HCT116 (cell line): ENCODE measurements at regions not wholly inside any gene's neighbourhood (a gene's known extent, or its start where the extent isn't known, plus 50 kb on each side); places are given as distances from the start of the nearest gene placed in this dataset.

Source experiments
- ATAC-seq: fragments of 200-7000 bp; cut with Tn5 transposase; 2 replicates; pipeline ENCODE4 v1.9.1; 2020; ENCODE audit warnings: mild to moderate bottlenecking, moderate library complexity
- BruUV-seq: library from RNA; stranded (reverse); fragments of 400-500 nt; replicated peaks from 2 replicates; lab custom pipeline; 2021; lab: Mats Ljungman, UMichigan
- CTCF ChIA-PET: fragments of 300-600 bp; sonication (Branson Sonifier 250); formaldehyde crosslinking; loops from one replicate; lab custom pipeline; 2021; ENCODE audit warnings: antibody characterized with exemption; lab: Charles Lee
- POLR2A ChIA-PET: fragments of 300-600, 350-600 bp; sonication (Branson Sonifier 250); formaldehyde crosslinking; loops from one replicate; lab custom pipeline; 2021; ENCODE audit warnings: antibody characterized with exemption; lab: Charles Lee
- RAD21 ChIA-PET, 2 experiments: fragments of 300-600 bp; sonication (Branson Sonifier 250); formaldehyde crosslinking; loops; one replicate each; lab custom pipeline; 2023; ENCODE audit warnings: low total read pairs in 2 of 2; ENCODE audit not compliant: uncharacterized antibody in 2 of 2, unreplicated experiment in 2 of 2, low non-redundant PET in 1 of 2; lab: Charles Lee
- DNase-seq: peaks from one replicate; pipeline ENCODE4 v3.0.0-alpha.2; 2010; ENCODE audit warnings: low read depth, low spot score
- H2AFZ ChIP-seq: fragments of 200-600 bp; shearing (Covaris generic), sonication (generic); 2 replicates; pipeline ENCODE4 v1.6.1; 2017; ENCODE audit warnings: low read depth, mixed run types, mixed read lengths, antibody characterized with exemption, low read length; ENCODE audit not compliant: poor library complexity, severe bottlenecking
- H3K27ac ChIP-seq: 2 replicates; pipeline ENCODE4 v1.5.1; 2012; ENCODE audit warnings: low read depth, low read length
- H3K27me3 ChIP-seq: fragments of 200-600 bp; sonication (generic); 2 replicates; pipeline ENCODE4 v1.6.1; 2016; ENCODE audit warnings: mixed run types, low read length, mixed read lengths; ENCODE audit not compliant: insufficient read depth
- H3K36me3 ChIP-seq, 2 experiments: fragments of 200-500 bp in 1 of 2; fragments of 200-600 bp in 1 of 2; sonication (Bioruptor generic) in 1 of 2; sonication (generic) in 1 of 2; 2 replicates each; pipeline versions ENCODE4 v1.5.1 to v1.6.1; 2014 to 2016; ENCODE audit warnings: low read length in 2 of 2, inconsistent platforms in 1 of 2, mixed read lengths in 1 of 2, mixed run types in 1 of 2; ENCODE audit not compliant: insufficient read depth in 2 of 2, control insufficient read depth in 1 of 2
- H3K4me1 ChIP-seq, 2 experiments: fragments of 200-600 bp in 1 of 2; sonication (generic) in 1 of 2; 2 replicates each; pipeline versions ENCODE4 v1.5.1 to v1.6.1; 2012 to 2017; ENCODE audit warnings: low read length in 2 of 2, inconsistent platforms in 1 of 2, mild to moderate bottlenecking in 1 of 2, mixed read lengths in 1 of 2, mixed run types in 1 of 2, moderate library complexity in 1 of 2; ENCODE audit not compliant: insufficient read depth in 2 of 2, control insufficient read depth in 1 of 2
- H3K4me2 ChIP-seq: fragments of 200-600 bp; sonication (generic); 2 replicates; pipeline ENCODE4 v1.6.1; 2017; ENCODE audit warnings: mixed run types, low read length, mixed read lengths
- H3K4me3 ChIP-seq, 2 experiments: fragments of 200-600 bp in 1 of 2; sonication (generic) in 1 of 2; replicated peaks in 1 of 2; 2 replicates each; pipeline ENCODE4 v1.5.1; 2011 to 2016; ENCODE audit warnings: low read length in 2 of 2, control low read depth in 1 of 2, low read depth in 1 of 2, mild to moderate bottlenecking in 1 of 2, mixed read lengths in 1 of 2, mixed run types in 1 of 2
- H3K79me2 ChIP-seq: fragments of 200-600 bp; sonication (generic); 2 replicates; pipeline ENCODE4 v1.6.1; 2017; ENCODE audit warnings: mild to moderate bottlenecking, mixed run types, low read length, moderate library complexity, mixed read lengths; ENCODE audit not compliant: insufficient read depth
- H3K9ac ChIP-seq: fragments of 200-600 bp; sonication (generic); 2 replicates; pipeline ENCODE4 v1.6.1; 2016; ENCODE audit warnings: low read length, mixed read lengths
- H3K9me2 ChIP-seq: fragments of 200-600 bp; sonication (generic), shearing (Covaris generic); 2 replicates; pipeline ENCODE4 v1.6.1; 2017; ENCODE audit warnings: mixed run types, mild to moderate bottlenecking, moderate library complexity; ENCODE audit not compliant: insufficient read depth
- H3K9me3 ChIP-seq, 2 experiments: fragments of 200-500 bp in 1 of 2; fragments of 200-600 bp in 1 of 2; sonication (Bioruptor generic) in 1 of 2; sonication (generic) in 1 of 2; 2 replicates each; pipeline ENCODE4 v1.6.1; 2014 to 2017; ENCODE audit warnings: low read length in 2 of 2, mixed read lengths in 2 of 2, inconsistent platforms in 1 of 2, low read depth in 1 of 2, mild to moderate bottlenecking in 1 of 2, mixed run types in 1 of 2, moderate library complexity in 1 of 2; ENCODE audit not compliant: control insufficient read depth in 1 of 2, insufficient read depth in 1 of 2
- H4K20me1 ChIP-seq: fragments of 200-600 bp; sonication (generic), shearing (Covaris generic); 2 replicates; pipeline ENCODE4 v1.6.1; 2017; ENCODE audit warnings: mixed run types, mild to moderate bottlenecking, moderate library complexity; ENCODE audit not compliant: insufficient read depth
- CEBPB ChIP-seq: IDR thresholded peaks from 2 replicates; pipeline ENCODE4 v1.6.1; 2012; ENCODE audit warnings: low read depth
- EZH2 ChIP-seq: fragments of 200-600 bp; sonication (generic); IDR thresholded peaks from 2 replicates; pipeline ENCODE4 v1.6.1; 2017; ENCODE audit warnings: antibody characterized with exemption, mixed run types
- SIN3A ChIP-seq: IDR thresholded peaks from 2 replicates; pipeline ENCODE4 v1.6.1; 2012; ENCODE audit warnings: low read depth
- SRF ChIP-seq: IDR thresholded peaks from 2 replicates; pipeline ENCODE4 v1.6.1; 2012; ENCODE audit warnings: low read depth
- YY1 ChIP-seq: IDR thresholded peaks from 2 replicates; pipeline ENCODE4 v1.6.1; 2011; ENCODE audit warnings: low read length, low read depth, moderate library complexity, mild to moderate bottlenecking; ENCODE audit not compliant: insufficient replicate concordance; ENCODE audit errors: extremely low read depth
- intact Hi-C: fragments of 100-400 bp; cut with micrococcal nuclease; formaldehyde crosslinking; loops from 2 replicates; pipeline ENCODE4 v1.10.0; 2022
- TF ChIP-seq, protein P1 (sequence below), 3 experiments: fragments of 200-600 bp in 1 of 3; sonication (generic) in 1 of 3; IDR thresholded peaks in 2 of 3; conservative IDR thresholded peaks in 1 of 3; 2 replicates each; pipeline ENCODE4 v1.5.1; 2012 to 2017; ENCODE audit warnings: low read depth in 2 of 3, low read length in 2 of 3, antibody characterized with exemption in 1 of 3, borderline replicate concordance in 1 of 3, control low read depth in 1 of 3, mild to moderate bottlenecking in 1 of 3, mixed read lengths in 1 of 3, mixed run types in 1 of 3, moderate library complexity in 1 of 3; ENCODE audit not compliant: insufficient read depth in 1 of 3

- intact Hi-C loops: no loop called here
- ChIA-PET POLR2A (no interaction called here), RAD21 (no interaction called here), CTCF (no interaction called here)
- Histone ChIP-seq H3K4me1 (peaks cover 5 to 16% of the 10 kb centered on the region in 2 experiments; a peak in 3 of 4 replicates), H3K27ac (no peak overlapping the region), H3K9ac (no peak overlapping the region), H3K9me3 (no peaks in the 10 kb centered on the region), H3K4me3 (no peak overlapping the region), H2AFZ (no peak overlapping the region), H4K20me1 (no peaks in the 10 kb centered on the region), H3K4me2 (no peak overlapping the region), H3K27me3 (no peaks in the 10 kb centered on the region), H3K79me2 (no peaks in the 10 kb centered on the region), H3K36me3 (no peaks in the 10 kb centered on the region), H3K9me2 (no peaks in the 10 kb centered on the region)
- TF ChIP-seq, protein P1, sequence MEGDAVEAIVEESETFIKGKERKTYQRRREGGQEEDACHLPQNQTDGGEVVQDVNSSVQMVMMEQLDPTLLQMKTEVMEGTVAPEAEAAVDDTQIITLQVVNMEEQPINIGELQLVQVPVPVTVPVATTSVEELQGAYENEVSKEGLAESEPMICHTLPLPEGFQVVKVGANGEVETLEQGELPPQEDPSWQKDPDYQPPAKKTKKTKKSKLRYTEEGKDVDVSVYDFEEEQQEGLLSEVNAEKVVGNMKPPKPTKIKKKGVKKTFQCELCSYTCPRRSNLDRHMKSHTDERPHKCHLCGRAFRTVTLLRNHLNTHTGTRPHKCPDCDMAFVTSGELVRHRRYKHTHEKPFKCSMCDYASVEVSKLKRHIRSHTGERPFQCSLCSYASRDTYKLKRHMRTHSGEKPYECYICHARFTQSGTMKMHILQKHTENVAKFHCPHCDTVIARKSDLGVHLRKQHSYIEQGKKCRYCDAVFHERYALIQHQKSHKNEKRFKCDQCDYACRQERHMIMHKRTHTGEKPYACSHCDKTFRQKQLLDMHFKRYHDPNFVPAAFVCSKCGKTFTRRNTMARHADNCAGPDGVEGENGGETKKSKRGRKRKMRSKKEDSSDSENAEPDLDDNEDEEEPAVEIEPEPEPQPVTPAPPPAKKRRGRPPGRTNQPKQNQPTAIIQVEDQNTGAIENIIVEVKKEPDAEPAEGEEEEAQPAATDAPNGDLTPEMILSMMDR (IDR thresholded peaks at IDR 0.05 in 2 of 3, conservative IDR thresholded peaks at IDR 0.05 in 1 of 3; ENCODE audit: borderline replicate concordance in 1 of 3, insufficient read depth in 1 of 3, low read depth in 2 of 3, low read length in 2 of 3): no peak
- no peak for TF ChIP-seq SIN3A
- DNase-seq: no peak
- BruUV-seq: no TSS peak
- no peak for ATAC-seq
Observed at GRCh38 chr7:156195276-156195675, 383.0 kb upstream of the SHH start.

GRCh38 chr7:156194813-156195212 is 382.6 kb upstream of the SHH start:
- H3K9ac ChIP-seq: no peak overlapping the region
- TF ChIP-seq SIN3A: no peak
- TF ChIP-seq SRF: no peak
- no peak for TF ChIP-seq EZH2
- TF ChIP-seq YY1: no peak
- no peak for TF ChIP-seq CEBPB
- ATAC-seq (no peak), DNase-seq (no peak)
- H3K9me2 ChIP-seq: no peaks in the 10 kb centered on the region
- H3K4me1 ChIP-seq: peaks cover 5 to 16% of the 10 kb centered on the region in 2 experiments; a peak in 3 of 4 replicates
- H3K36me3 ChIP-seq: no peaks in the 10 kb centered on the region
- no peaks in the 10 kb centered on the region for H3K9me3 ChIP-seq
- CTCF ChIA-PET: no interaction called here
- H3K79me2 ChIP-seq: no peaks in the 10 kb centered on the region
- no peak overlapping the region for H3K27ac ChIP-seq
- no peaks in the 10 kb centered on the region for H3K27me3 ChIP-seq
- intact Hi-C loops: no loop called here
- POLR2A ChIA-PET: no interaction called here
- no TSS peak for BruUV-seq
- no peaks in the 10 kb centered on the region for H4K20me1 ChIP-seq
- no peak overlapping the region for H2AFZ ChIP-seq
- H3K4me3 ChIP-seq: no peak overlapping the region
- no peak overlapping the region for H3K4me2 ChIP-seq
- RAD21 ChIA-PET: no interaction called here
